ENCODE measurements at regions not wholly inside any gene's neighbourhood (a gene's known extent, or its start where the extent isn't known, plus 50 kb on each side); places are given as distances from the start of the nearest gene placed in this dataset.
"Not testable (repeated sequence)": the region's sequence is repeated elsewhere in the genome, so short reads cannot be mapped to it uniquely, and the experiment has no call there.

DNA sequence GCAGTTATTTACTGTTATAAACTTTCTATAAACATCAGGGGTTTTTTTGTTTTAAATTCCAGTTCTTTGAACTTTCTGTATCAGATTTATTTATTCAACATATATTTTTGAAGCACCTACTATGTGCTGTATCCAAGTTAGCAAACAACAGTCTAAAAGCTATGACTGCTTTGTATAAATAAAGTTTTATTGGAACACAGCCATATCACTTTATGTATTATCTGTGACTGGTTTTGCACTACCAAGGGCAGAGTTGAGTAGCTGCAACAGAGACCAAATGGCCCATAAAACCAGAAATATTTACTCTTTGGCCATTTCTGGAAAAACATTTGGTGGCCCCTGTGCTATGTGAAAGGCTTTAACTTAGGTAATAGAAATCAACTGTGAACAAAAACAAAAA, 110.2 kb upstream of the ERCC4 start:
- no peak for DNase-seq

DNA sequence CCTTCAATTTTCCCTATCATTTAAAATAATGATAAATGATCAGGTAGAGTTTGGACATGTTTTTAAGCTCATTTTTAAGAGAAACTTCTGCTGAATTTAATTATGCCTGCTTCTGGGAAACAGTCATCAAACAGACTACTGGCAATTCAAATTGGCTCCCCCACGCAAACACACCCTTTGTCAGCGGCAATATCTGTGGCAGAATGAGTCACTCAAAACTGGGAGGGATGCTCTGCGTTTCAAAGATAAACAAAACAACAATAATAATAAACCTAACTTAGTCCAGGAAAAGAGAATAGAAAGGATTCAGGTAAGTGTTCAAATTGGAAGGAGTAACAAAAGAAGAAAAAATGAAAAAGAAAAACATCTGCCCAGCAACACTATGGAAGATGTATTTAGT, 108.1 kb upstream of the ERCC4 start:
- DNase-seq = no peak

DNA sequence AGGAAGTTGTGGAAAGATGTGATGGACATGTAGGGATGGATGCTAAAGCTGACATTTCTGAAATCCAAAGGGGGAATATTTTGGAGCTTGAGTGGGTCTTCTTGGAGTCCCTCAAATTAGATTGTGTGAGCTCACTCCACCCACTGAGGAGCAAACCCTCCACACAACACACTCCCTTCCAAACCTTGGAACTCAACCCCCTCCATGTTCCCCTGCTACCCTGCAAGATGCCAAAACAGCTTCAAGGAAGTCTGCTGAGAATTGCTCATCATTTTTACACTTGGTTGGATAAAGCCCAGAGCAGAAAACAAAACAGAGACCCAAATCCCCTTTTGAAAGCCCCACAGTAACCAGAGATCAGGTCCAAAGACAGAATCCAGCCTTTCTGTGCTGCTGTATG, 103.3 kb upstream of the ERCC4 start:
- DNase-seq = no peak

DNA sequence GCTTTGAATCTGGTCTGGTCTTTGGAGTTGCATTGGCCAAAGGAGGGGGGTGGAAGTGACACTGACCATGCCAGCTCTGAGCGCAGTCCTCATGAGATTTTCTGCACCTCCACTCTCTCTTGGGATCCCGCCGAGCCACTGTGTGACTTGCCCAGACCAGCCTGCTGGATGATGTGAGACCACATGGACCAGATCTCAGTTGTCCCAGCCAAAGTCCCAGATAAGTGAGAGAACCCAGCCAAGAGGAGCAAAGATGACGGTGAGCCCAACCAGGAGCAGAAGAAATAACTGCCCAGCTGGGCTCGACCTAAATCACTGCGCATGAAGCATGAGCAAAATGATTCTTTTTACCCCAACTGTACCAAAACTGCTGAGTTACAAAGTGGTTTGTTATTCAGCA, 96.5 kb upstream of the ERCC4 start:
- no peak for DNase-seq

DNA sequence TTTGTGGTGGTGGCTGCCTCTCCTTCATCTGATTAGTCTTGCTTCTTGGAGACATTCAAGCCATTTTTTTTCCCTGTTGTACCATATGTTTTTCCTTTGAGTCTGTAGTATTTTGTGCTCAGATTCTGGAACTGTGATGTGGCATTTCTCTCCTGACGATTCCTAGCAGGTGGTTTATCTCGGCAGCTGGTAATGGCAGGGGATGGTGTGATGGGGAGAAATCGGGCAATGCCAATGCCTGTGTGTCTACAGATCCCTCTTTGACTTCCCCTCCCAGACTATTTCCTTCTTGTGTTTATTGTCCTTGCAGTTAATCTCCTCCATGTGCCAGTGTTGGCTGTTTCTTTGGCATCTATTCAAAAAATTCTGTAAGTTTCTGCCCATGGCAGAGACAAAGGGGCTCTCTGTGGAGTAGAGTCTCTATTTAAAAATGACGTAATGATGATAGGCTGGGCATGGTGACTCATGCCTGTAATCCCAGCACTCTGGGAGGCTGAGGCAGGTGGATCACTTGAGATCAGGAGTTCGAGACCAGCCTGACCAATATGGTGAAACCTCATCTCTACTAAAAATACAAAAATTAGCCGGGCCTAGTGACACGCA, 90.2 kb upstream of the ERCC4 start:
- no peak for DNase-seq

DNA sequence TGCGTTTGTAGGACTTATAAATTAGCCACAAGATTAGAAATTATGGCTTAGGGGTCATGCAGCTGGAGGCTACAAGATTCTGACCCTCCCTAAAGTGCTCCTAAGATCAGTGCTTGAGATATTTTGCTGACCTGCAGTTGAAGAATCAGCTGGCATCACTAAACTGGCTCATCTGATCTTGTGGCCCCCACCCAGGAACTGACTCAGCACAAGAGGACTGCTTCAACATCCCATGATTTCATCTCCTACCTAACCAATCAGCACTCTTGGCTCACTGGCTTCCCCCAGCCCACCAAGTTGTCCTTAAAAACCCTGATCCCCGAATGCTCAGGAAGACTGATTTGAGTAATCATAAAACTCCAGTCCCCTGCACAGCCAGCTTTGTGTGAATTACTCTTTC, 86.4 kb upstream of the ERCC4 start:
- DNase-seq = no peak

DNA sequence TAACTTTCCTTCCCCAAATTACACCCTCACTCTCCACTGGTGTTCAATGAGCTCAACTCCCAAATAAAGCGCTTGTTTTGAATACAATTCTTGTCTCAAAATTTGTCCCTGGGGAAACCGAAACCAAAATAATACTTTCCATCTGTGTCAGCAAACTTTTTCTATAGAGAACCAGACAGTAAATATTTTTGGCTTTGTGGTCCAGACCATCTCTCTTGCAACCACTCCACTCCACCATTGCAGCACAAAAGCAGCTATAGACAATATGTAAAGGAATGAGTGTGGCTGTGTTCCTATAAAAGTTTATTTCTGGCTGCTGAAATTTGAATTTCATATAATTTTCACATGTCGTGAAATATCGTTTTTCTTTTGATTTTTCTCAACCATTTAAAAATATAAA, 84.6 kb upstream of the ERCC4 start:
- DNase-seq = no peak

DNA sequence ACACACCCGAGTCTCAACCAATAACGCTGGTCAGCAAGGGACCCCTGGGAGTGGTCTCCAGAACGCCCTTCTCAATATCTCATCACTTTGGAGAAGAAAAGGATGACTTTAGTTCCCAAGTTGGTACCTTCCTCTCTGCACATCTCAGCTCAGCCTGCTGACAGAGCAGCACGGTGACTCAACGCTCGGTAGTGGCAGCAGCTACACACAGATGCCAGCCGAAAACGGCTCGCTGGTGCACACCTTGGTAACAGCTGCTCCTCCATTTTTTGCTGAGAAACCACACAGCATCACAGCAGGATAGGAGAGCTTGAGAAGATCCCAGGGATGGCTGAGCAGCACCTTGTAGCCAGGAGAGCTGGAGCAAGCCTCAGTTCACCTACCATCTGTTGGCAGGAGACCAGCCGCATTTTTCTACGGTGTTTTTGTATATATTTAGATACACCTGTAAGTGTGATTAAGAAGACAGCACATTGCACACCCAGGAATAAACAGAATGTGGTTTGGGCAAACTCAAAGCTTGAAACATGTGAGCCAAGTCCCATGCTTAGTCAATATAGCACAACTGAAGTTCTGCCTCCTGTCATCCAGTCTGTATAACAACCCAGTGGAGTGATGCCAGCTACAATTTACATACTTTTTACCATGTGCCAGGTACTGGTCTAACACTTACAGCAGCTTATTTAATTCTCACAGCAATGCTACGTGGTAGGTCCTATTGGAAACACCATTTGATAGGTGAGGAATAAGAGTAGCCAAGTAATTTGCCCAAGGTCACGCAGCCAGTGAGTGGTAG, 83.8 kb upstream of the ERCC4 start:
- DNase-seq = no peak

DNA sequence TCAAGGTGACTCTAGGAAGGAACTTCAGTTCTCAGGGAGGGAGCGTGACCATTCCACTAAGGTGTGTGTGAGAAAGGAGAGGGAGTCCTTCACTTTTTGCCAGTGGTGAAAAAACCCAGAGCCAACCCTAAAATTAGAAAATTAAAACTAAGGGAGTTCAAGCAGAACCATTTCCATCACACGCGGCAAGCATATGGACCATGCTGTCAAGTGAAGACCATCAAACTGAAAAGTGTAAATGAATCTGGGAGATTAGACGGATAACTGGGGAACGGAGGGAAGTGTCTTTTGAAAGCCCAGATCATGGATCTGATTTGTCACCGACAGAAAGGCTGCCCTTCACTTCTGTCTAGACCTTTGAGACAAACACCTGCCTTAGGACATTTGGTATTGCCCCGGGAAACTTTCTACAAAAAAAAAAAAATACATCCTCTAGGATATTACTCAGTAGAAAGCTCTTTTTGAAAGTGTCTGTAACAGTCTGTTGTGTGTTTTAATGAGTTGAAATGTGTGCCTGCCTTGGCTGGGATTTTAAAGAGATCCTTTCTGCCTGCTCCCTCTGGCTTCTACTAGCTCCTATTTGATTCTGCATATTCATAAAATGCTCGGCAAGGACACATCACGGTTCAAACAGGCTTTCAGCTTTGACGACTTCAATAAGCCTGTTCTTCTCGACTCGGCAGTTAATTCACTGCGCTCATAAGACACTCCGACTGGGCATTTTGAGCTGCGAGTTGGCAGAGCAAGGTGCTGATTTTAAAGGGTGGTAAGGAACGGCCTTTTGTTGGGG, 81.4 kb upstream of the ERCC4 start:
- no peak for DNase-seq

DNA sequence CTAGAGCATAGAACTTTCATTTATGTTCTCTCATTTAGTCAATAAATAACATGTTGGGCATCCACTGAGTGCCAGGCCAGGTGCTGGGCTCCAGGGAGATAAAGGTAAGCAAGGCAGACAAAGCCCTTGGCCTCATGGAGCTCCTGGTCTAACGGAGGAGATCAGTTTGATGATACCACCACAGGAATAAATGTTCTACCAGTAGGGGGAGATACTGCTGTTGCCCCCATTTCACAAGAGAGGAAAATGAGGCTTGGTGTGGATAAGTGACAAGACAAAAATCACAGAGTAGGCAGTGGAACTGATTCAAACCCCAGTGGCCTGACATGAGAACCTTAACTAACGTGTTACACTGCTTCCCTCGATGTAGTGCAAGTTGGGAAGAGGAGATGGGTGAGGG, 80.4 kb upstream of the ERCC4 start:
- no peak for DNase-seq

DNA sequence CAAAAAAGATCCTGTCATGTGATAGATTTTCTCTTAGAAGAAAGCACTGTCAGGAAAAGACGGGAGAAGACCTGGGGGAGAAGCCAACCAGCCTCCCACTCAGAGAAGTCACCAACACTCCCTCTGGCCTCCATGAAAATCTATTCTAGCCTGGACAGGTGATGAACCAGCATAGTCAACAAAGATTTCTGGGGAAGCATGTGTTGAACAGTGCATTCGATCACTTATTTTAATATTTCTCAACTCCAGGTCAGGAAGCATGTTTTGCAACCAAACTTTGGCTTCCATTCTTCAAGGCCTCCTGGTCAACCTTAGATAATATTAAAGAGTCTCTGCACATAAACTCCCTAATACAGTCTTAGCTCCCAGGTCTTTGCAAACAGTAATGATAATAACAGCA, 74.7 kb upstream of the ERCC4 start:
- no peak for DNase-seq

DNA sequence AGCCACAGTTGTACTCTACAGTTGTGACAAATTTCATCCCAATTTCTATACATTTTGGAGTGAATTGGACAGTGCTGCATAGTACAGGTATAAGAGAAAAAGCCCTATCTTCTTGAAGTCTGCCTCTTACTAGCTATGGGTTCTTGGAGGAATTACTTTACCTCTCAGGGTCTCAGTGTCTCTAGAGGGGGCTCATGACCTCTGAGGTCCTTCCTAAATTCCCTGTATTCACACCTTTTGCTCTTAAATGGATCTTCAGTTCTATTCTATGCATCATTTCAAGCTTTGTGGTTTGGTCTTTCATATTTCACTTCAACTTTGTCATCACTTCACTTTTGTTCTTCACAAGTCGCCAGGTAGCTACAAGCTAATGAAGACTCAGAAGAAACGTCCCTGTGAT, 71.2 kb upstream of the ERCC4 start:
- DNase-seq = no peak

DNA sequence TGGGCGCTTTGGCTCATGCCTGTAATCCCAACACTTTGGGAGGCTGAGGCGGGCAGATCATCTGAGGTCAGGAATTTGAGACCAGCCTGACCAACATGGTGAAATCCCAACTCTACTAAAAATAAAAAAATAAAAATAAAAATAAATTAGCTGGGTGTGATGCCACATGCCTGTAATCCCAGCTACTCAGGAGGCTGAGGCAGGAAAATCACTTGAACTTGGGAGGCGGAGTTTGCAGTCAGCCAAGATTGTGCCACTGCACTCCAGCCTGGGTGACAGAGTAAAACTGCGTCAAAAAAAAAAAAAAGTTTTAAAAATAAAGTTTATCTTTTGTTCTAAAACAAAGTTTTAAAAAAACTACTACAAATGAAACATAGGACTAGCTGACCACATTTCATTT, 69.8 kb upstream of the ERCC4 start:
- not testable (repeated sequence) for DNase-seq

DNA sequence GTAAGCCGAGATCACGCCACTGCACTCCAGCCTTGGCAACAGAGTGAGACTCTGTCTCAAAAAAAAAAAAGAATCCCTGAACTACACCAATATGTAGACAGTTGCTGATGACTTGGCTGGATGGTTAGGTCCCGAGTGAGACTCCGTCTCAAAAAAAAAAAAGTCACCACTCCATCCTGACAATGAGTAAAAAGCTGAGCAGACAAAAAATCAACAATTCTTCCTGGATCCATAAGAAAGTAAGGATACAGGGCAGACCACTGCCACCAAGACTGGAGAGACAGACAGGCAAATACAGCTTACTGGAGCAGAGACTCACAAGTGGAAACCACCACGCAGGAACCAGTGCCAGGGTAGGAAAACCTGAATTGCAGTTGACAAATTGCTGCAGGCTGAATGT, 67.1 kb upstream of the ERCC4 start:
- DNase-seq = no peak

DNA sequence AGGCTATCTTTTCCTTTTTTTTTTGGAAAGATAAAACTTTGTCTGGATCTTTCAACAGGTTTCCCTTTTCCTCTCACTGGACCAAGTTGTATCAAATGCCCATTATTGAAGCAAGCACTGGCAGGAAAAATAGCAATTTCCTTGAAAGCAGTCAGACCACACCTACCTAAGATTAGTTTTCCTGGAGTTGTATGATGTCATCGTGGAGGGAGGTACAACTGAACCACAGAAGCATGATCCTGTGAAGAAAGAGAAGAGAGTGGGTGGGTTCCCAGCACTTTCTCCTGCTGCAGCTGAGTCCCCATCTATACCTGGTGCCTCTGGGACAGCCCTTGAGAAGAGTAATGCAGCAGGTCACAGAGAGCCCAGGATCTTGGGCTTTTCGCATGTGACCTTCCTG, 63.6 kb upstream of the ERCC4 start:
- no peak for DNase-seq

DNA sequence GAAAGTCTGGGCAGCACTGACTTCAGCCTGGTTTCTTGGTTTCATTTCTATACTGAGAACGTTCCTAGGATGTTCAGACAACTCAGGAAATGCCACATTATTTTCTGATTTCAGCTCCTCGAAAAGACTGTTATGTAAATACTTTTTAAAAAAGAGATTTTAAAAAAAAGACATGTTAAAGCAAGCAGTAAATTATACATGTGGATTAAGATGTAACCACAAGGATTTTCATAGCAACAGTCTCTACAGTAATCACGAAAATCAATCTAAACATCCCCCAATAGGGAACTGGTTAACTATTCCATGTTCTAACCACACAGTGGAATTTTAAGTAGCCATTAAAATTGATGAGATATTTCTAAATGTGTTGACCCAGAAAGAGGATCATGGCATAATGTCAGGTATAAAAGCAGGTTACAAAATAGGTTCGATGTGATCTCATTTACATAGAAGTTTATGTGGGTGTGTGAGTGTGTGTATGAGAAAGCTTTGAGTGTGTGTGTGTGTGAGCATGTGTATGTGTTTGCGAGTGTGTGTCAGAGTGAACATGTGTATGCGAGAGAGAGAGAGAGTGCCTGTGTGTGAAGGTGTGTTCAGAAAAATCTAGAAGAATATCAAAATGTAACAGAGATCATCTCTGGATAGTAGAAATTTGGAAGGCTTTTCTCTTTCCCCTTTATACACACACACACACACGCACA, 63.0 kb upstream of the ERCC4 start:
- no peak for DNase-seq

DNA sequence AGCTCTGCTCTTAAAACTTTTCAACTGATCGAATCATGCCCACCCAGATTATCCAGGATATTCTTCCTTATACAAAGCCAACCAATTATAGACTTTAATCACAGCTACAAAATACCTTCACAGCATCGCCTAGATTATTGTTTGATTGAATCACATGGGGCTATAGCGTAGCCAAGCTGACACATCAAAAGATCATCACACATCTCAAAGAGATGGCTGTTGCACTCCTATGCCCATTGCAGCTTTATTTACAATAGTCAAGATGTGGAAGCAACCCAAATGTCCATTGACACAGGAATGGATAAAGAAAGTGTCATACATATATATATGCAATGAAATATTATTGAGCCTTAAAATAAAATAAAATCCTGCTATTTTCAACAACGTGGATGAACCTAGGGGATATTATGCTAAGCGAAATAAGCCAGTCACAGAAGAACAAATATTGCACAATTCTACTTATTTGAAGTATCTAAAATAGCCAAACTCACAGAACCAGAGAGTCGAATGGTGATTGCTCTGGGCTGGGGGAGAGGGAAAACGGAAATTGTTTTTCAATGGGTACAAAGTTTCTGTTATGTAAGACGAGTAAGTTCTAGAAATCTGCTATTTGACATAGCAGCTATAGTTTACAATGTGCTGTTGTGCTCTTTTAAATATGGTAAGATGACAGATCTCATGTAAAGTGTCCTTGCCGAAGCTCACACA, 60.9 kb upstream of the ERCC4 start:
- no peak for DNase-seq

DNA sequence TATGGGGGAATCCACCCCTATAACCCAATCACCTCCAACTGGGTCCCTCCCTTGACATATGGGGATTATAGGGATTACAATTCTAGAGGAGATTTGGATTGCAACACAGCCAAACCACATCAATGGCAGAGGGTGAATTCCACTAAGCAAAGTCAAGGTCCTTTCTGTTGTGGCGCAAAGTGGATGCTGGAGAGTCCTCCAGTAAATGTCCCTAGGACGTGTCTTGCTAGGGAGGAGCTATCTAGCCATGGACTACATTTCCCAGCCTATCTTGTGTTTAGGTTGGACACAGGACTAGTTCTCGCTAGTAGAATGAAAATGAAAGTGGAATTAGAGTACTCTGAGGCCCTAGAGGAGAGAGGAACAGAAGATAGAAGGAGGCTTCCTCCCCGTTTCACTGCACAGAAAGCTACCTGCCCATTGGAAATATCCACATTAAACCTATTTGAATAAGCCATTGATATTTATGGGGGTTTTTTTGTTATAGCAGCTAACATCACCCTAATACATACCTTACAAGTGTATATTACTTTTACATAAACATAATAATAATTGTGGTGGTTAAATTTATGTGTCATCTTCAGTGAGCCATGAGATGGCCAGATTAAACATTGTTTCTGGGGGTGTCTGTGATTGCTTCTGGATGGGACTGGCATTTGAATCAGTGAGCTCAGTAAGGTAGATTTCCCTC, 56.7 kb upstream of the ERCC4 start:
- no peak for DNase-seq

DNA sequence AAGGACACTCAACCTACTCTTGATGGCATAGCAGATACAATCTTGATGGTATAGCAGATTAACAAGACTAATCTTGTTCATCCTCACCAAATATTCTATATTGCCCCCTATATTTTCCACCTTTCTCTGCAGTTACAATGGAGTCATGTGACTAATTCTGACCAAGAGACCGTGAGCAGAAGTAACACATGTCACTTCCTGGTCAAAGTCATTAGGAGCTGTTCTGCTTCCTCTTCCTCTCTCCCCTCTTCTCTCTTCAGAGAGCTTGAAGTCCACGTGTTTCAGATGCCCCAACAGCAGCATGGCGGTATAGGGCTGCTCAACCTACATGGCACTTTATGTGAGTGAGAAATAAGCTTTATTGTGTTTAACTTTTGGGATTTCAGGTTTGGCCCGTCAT, 55.3 kb upstream of the ERCC4 start:
- DNase-seq = peak in 1 of 2 donors; percentile 20

DNA sequence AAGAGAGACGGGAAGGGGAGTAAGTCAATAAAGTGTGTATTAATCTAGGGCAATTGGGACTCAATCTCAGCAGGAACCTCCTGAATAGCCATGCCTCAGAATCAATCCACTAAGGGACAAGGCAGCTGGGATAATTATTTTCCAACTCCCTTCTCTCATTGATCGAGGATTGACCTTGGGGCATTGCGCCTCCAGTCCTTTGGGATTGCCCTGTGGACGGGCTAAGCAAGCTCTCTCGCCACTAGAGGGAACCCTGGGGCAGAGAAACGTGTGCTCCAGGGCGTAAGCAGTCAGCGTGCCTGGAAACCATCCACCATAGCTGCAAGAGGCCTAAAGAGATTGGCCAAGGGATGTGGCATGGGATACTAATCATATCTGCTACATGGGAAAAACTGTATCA, 53.9 kb upstream of the ERCC4 start:
- DNase-seq = peak; percentile 8 to 36

All from inflammatory macrophage (primary cell).